Tibial artery (tissue), 4 donors: ENCODE measurements at regions not wholly inside any gene's neighbourhood (a gene's known extent, or its start where the extent isn't known, plus 50 kb on each side); places are given as distances from the start of the nearest gene placed in this dataset.

ENCODE experiments used
- DNase-seq, 2 donors: peaks; one replicate each; pipeline ENCODE4 v3.0.0-alpha.2; 2019
- H3K27ac ChIP-seq, 2 donors: fragments of 200-600 bp; sonication (generic) in 1 of 2; 1 replicate in 1 of 2; 2 replicates in 1 of 2; pipeline ENCODE4 v1.5.1; 2018 to 2019; ENCODE audit warnings: mild to moderate bottlenecking in 1 of 2
- H3K27me3 ChIP-seq, 2 donors: fragments of 200-600 bp; sonication (generic) in 1 of 2; one replicate each; pipeline versions ENCODE4 v1.5.1 to v1.6.0; 2016 to 2019
- H3K36me3 ChIP-seq, 3 donors: fragments of 200-600 bp; sonication (generic) in 2 of 3; one replicate each; pipeline ENCODE4 v1.5.1; 2016 to 2019; ENCODE audit warnings: mild to moderate bottlenecking in 2 of 3
- H3K4me1 ChIP-seq, 4 donors: fragments of 200-600 bp; sonication (generic) in 2 of 4; 1 replicate in 3 of 4; 2 replicates in 1 of 4; pipeline ENCODE4 v1.5.1; 2016 to 2019
- H3K4me3 ChIP-seq, 2 donors: fragments of 200-600 bp; sonication (generic) in 1 of 2; 1 replicate in 1 of 2; 2 replicates in 1 of 2; pipeline ENCODE4 v1.5.1; 2018 to 2019; ENCODE audit warnings: mild to moderate bottlenecking in 2 of 2
- H3K9me3 ChIP-seq, 3 donors: fragments of 200-600 bp; sonication (generic) in 1 of 3; one replicate each; pipeline ENCODE4 v1.5.1; 2016 to 2019
- CTCF ChIP-seq, 2 experiments: fragments of 200-600 bp in 1 of 2; fragments of 450-650 bp in 1 of 2; IDR thresholded peaks; one replicate each; pipeline ENCODE4 v1.5.1; 2017 to 2019; ENCODE audit warnings: antibody characterized with exemption in 2 of 2, mild to moderate bottlenecking in 1 of 2, moderate library complexity in 1 of 2
- intact Hi-C: fragments of 100-400 bp; cut with DNase I; formaldehyde crosslinking; loops from one replicate; pipeline ENCODE4 v1.15.0; 2023; ENCODE audit warnings: low total_unique reads

GRCh38 chr22:47954107-47954506 lies 1191.7 kb downstream of the TBC1D22A start:
- DNase-seq: no peak
- Histone ChIP-seq H3K9me3 (peaks cover 0 to 4% (median 0%) of the 10 kb centered on the region in 3 donors), H3K27ac (no peak overlapping the region), H3K4me1 (no peaks in the 10 kb centered on the region), H3K36me3 (no peaks in the 10 kb centered on the region), H3K27me3 (no peaks in the 10 kb centered on the region), H3K4me3 (no peak overlapping the region)
- intact Hi-C loops: no loop called here
- no peak for TF ChIP-seq CTCF (IDR thresholded peaks at IDR 0.05)

DNA sequence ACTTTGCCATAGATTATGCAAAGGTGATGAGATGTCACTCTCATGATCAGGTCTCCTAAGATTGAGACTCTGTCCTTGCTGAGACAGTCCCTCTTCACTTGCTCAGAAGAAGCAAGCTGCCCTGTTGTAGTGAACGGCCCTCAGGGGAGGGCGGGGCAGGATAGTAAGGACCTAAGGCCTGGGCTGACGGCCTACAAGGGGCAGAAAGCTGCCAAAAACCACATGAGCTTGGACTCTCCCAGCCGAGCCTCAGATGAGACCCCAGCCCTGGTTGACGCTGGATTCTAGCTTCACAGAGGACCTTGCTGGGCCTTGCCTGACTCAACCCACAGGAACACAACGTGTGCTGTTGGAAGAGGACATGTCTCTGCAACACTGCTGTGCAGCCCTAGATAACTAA lies 1182.5 kb downstream of the TBC1D22A start:
- DNase-seq: no peak
- H3K27me3 ChIP-seq: no peaks in the 10 kb centered on the region
- intact Hi-C loops: no loop called here
- no peak overlapping the region for H3K4me3 ChIP-seq
- H3K9me3 ChIP-seq: no peaks in the 10 kb centered on the region
- no peak for TF ChIP-seq CTCF (IDR thresholded peaks at IDR 0.05)
- H3K27ac ChIP-seq: no peak overlapping the region
- H3K36me3 ChIP-seq: no peaks in the 10 kb centered on the region
- H3K4me1 ChIP-seq: no peaks in the 10 kb centered on the region

- intact Hi-C loops: no loop called here
- no peaks in the 10 kb centered on the region for H3K4me1 ChIP-seq
- H3K9me3 ChIP-seq: no peaks in the 10 kb centered on the region
- H3K27ac ChIP-seq: no peak overlapping the region
- DNase-seq: no peak
- no peak for TF ChIP-seq CTCF (IDR thresholded peaks at IDR 0.05)
- no peak overlapping the region for H3K4me3 ChIP-seq
- H3K27me3 ChIP-seq: no peaks in the 10 kb centered on the region
- H3K36me3 ChIP-seq: no peaks in the 10 kb centered on the region
These were observed 1181.6 kb downstream of the TBC1D22A start for GRCh38 chr22:47943729-47944700.

DNA sequence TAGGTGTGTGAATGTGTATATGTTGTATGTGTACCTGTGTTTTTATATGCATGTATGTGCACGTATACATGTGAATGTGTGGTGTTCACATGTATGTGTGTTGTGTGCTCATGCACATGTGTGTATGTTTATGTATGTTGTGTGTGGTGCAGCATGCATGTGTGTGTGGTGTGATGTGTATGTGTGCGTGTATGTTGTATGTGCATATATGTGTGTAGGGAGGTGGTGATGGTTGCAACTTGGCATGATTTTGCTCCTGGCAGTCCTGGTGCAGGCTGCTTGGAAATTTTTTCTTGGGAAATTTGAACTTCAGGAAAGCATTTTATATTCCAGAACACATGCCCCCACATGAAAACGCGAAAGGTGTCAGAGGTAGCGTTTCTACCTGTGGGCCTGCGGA lies 1177.8 kb downstream of the TBC1D22A start:
- peaks cover 0 to 8% (median 0%) of the 10 kb centered on the region in 3 donors for H3K9me3 ChIP-seq
- no peak overlapping the region for H3K4me3 ChIP-seq
- no peaks in the 10 kb centered on the region for H3K4me1 ChIP-seq
- TF ChIP-seq CTCF (IDR thresholded peaks at IDR 0.05): no peak
- no peaks in the 10 kb centered on the region for H3K36me3 ChIP-seq
- no peak for DNase-seq
- H3K27ac ChIP-seq: no peak overlapping the region
- no peaks in the 10 kb centered on the region for H3K27me3 ChIP-seq
- intact Hi-C loops: no loop called here

- intact Hi-C loops: no loop called here
- H3K9me3 ChIP-seq: peaks cover 0 to 9% (median 6%) of the 10 kb centered on the region in 3 donors
- no peaks in the 10 kb centered on the region for H3K4me1 ChIP-seq
- H3K4me3 ChIP-seq: no peak overlapping the region
- DNase-seq: no peak
- no peak for TF ChIP-seq CTCF (IDR thresholded peaks at IDR 0.05)
- H3K27ac ChIP-seq: no peak overlapping the region
- H3K36me3 ChIP-seq: no peaks in the 10 kb centered on the region
- no peaks in the 10 kb centered on the region for H3K27me3 ChIP-seq
These were observed 1171.4 kb downstream of the TBC1D22A start for GRCh38 chr22:47933891-47934290.
